ENCODE measurements at regions not wholly inside any gene's neighbourhood (a gene's known extent, or its start where the extent isn't known, plus 50 kb on each side); places are given as distances from the start of the nearest gene placed in this dataset.

GRCh38 chr3:194279701-194280360, 71.3 kb downstream of the CPN2 start:
- DNase-seq (ENCODE audit: low read depth): no peak

GRCh38 chr3:194280777-194281176, 70.4 kb downstream of the CPN2 start:
- no peak for DNase-seq (ENCODE audit: low read depth)

- no peak for DNase-seq (ENCODE audit: low read depth)
Measured at GRCh38 chr3:194281306-194281705, 69.8 kb downstream of the CPN2 start.

- no peak for DNase-seq (ENCODE audit: low read depth)
Measured at GRCh38 chr3:194281766-194282165, 69.4 kb downstream of the CPN2 start.

- no peak for DNase-seq (ENCODE audit: low read depth)
Measured at GRCh38 chr3:194282436-194283122, 68.5 kb downstream of the CPN2 start.

GRCh38 chr3:194283221-194284006, 67.7 kb downstream of the CPN2 start:
- DNase-seq (ENCODE audit: low read depth): no peak

GRCh38 chr3:194284351-194284750, 66.8 kb downstream of the CPN2 start:
- no peak for DNase-seq (ENCODE audit: low read depth)

GRCh38 chr3:194285024-194285849, 65.9 kb downstream of the CPN2 start:
- no peak for DNase-seq (ENCODE audit: low read depth)

- DNase-seq (ENCODE audit: low read depth): no peak
Measured at GRCh38 chr3:194285850-194286197, 65.3 kb downstream of the CPN2 start.

- no peak for DNase-seq (ENCODE audit: low read depth)
Measured at GRCh38 chr3:194286375-194287146, 64.6 kb downstream of the CPN2 start.

- no peak for DNase-seq (ENCODE audit: low read depth)
Measured at GRCh38 chr3:194287374-194287773, 63.8 kb downstream of the CPN2 start.

GRCh38 chr3:194287977-194288706, 63.0 kb downstream of the CPN2 start:
- no peak for DNase-seq (ENCODE audit: low read depth)

All from forelimb muscle (tissue), 1 donor.